HG03025 (cell line): ENCODE measurements at regions not wholly inside any gene's neighbourhood (a gene's known extent, or its start where the extent isn't known, plus 50 kb on each side); places are given as distances from the start of the nearest gene placed in this dataset.
"Not testable (repeated sequence)": the region's sequence is repeated elsewhere in the genome, so short reads cannot be mapped to it uniquely, and the experiment has no call there.

Experiments
- ATAC-seq: cut with Tn5 transposase; IDR thresholded peaks from one replicate; pipeline ENCODE4 v1.9.1; 2021; ENCODE audit warnings: mild to moderate bottlenecking, moderate library complexity; ENCODE audit not compliant: unreplicated experiment, low FRiP score

- ATAC-seq = no peak
These were observed 120.0 kb upstream of the ZC3H11B start for GRCh38 chr1:219732814-219733491.

DNA sequence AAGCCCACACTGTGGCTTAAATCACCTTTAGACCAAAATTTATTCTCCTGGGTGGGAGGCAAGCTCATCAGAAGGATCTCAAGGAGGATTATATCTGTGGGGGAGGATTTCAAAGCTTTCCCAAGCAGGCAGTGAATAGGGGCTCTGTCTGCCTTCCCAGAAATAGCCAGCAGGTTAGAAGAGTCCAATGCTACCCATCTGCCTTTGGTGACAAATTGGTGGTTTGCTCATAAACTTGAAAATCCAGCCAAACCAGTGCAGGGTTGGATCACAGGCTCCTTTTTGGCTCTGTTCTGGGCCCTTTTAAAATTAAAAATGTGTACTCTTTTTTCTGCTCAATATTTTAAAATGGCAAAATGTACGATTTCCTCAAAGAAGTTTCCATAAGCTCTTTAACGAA, 118.9 kb upstream of the ZC3H11B start:
- ATAC-seq = no peak

DNA sequence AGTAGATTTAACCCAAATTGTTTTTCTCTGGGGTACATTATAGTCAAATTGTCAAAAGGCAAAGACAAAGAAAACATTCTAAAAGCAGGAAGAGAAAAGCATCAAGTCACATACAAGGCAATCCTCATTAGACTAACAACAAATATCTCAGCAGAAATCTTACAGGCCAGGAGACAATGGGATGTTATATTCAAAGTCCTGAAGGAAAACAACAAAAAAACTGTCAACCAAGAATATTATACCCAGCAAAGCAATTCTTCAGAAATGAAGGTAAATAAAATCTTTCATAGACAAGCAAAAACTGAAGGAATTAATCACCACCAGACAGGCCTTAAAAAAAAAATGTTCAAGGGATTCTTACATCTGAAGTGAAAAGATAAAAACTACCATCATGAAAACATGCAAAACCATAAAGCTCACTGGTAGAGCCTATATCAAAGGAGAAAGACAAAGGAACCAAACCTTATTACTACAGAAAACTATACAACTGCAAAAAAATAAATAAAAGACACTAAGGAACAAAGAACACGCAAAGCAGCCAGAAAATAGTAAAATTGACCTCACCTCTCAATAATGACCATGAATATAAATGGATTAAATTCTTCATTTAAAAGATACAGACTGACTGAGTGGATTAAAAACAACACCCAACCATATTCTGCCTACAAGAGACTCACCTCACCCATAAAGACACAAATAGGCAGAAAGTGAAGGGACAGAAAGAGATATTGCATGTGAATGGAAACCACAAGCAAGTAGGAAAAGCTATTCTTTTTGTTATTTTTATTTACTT, 113.8 kb upstream of the ZC3H11B start:
- no peak for ATAC-seq

- no peak for ATAC-seq
These were observed 111.5 kb upstream of the ZC3H11B start for GRCh38 chr1:219724440-219724839.

- no peak for ATAC-seq
These were observed 104.6 kb upstream of the ZC3H11B start for GRCh38 chr1:219717536-219717935.

- no peak for ATAC-seq
These were observed 103.8 kb upstream of the ZC3H11B start for GRCh38 chr1:219716611-219717114.

DNA sequence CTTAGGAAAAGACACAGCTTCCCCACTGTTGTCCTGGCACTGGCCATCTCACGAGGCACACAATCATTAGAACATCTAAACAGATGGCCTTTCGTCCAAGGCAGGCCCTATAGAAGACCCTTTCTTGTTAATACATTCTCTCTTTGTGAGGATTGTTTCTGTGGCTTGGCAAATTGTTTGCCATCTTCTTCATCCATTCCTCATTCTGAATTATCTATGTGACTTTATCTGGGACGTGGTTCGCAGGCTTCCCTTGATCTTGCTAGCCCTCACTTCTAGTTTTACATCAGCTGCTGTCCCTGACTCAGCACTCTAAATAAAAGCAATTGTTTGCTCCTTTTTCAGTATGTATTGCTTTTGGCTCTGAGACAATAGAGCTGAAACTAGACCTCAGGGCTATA, 101.1 kb upstream of the ZC3H11B start:
- ATAC-seq = no peak

DNA sequence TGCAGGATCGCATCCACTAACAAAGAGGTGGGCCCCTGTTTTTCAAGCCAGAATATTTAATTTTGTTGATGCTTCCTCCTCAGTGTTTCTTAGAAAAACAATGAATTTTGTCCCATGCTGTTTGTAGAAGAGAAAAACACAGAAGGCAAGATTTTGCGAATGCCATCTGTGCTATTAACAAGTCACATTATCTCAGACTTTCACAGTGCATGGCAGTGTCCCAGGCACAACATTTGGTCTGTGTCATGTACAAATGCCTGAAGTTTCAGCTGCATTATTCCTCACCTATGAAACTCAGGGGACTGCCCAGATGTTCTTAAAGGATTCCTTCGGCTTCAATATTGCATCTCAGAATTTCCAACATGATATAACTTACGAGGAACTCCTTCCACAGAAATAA, 99.6 kb upstream of the ZC3H11B start:
- no peak for ATAC-seq

DNA sequence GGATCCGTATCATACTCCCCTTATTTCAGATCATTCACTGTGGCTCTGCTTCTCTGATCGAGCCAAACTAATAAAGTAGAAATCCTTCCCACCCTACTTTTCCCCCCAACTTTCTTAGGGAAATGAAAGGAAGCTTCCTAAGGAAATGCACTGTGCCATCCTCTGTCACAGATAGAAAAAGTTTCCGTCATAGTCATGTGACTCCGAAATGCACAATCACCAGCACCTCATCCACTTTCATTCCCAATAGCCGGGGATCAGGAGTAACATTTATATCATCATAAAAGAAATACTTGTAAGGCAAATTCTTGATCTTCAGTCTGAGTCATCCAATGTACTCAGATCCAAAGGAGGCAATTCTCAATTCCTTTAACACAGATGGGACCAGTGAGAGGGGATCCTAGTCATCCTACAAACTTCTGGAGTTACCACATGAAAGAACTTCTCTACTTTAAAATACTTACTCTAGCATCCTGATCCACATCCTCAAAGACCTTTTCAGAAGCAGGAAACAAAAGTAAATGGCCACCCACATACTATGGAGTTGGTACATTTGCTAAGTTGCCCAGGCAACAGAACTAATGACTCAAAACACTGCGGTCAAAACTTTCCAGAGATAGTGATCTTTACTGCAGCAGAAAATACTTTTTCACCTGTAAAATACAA, 97.8 kb upstream of the ZC3H11B start:
- peak; percentile 83 for ATAC-seq

DNA sequence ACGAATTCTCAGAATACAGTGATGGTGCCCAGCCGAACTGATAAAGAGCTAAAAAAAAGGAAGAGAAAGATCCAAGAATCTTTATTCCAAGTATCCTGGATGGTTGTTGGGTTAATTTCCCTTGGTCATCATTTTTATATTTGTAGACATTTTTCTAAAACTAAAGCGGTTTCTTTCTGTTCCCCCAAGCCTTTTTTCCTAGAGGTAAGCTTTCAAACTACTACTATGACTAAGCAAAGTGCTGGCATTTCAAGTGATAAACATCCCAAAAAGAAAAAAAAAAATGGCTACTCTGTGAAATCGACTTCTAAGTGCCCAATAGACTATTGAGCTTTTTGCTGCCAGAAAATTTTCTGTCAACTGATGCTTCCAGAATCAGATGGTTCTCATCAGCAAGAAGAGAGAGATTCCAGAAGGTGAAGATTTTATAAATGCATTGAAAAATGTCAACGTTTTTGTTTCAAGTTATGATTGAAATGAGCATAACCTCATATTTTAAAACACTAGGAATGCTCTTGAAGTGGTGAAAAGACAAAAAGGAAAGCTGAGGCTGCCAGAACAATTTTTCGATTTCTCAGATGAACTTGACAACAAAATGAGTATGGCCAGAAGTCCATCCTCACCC, 96.1 kb upstream of the ZC3H11B start:
- ATAC-seq = no peak

GRCh38 chr1:219707885-219708284, 95.0 kb upstream of the ZC3H11B start:
- ATAC-seq = not testable (repeated sequence)

- not testable (repeated sequence) for ATAC-seq
These were observed 91.4 kb upstream of the ZC3H11B start for GRCh38 chr1:219704331-219704730.

DNA sequence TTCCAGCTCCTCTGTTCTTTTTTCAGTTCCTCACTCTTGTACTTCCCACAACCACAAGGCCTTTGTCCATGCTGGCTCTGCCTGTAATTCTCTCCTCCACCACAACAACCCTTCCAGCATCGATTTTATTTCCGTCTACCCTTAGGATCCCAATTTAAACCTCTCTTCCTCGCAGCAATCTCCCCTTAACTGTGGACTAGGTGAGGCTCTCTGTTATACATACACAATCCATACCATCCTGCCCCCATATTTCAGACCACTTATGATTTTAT, 90.4 kb upstream of the ZC3H11B start:
- no peak for ATAC-seq

DNA sequence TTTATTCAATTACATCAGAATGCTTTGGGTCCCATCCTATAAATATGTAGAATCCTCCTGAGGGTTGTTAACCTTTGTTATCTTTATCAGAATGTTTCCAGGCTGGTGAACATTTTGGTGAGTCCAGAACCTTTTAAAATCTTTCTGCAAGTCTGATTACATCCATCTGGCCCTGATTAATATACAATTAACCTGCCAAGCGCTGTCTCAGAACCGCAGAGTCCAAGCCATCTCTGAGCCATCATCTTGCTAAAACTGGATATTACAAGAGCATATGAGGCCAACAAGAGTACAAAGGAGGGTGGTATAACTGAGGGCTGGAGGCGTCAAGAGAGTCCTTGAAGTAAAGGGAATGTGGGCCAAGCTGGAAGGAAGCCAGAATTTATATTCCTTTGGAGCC, 88.6 kb upstream of the ZC3H11B start:
- no peak for ATAC-seq

DNA sequence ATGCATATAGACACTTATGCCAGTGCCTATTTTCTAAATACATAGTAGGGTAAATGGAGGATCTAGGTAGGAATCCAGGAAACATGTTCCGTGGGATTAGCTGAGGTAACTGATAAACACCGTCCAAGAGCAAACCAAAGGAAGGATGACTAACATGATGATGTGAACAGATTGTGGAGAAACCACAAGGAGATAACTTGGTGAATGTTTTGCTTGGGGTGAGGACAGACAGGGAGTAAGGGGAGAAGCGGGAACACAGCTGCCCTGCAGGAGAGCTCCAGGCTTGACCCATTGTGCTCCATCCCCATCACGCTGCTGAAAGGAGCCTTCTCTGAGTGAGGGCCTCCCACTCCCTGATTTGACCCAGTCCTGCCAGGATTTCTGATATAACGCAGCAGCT, 87.0 kb upstream of the ZC3H11B start:
- no peak for ATAC-seq

- no peak for ATAC-seq
These were observed 84.8 kb upstream of the ZC3H11B start for GRCh38 chr1:219697682-219698081.

DNA sequence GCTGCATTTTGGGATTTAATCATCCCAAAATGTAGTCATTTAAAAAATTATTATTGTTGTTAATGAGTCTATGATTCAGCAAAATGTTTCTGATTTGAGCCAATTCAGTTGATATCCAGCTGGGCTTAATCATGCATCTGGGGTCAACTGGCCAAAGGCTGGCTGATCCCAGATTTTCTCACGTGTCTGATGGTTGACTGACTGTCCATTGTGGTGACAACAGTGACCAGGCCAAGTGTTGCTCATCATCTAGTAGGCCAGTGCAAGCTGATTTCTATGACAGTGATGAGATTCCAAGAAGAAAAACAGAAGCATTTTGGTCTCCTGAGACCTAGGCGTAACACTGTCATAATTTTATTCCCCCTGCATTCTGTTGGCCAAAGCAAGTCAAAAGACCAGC, 80.1 kb upstream of the ZC3H11B start:
- ATAC-seq = no peak

- ATAC-seq = no peak
These were observed 76.9 kb upstream of the ZC3H11B start for GRCh38 chr1:219689774-219690173.

GRCh38 chr1:219687779-219688178, 74.9 kb upstream of the ZC3H11B start:
- no peak for ATAC-seq

DNA sequence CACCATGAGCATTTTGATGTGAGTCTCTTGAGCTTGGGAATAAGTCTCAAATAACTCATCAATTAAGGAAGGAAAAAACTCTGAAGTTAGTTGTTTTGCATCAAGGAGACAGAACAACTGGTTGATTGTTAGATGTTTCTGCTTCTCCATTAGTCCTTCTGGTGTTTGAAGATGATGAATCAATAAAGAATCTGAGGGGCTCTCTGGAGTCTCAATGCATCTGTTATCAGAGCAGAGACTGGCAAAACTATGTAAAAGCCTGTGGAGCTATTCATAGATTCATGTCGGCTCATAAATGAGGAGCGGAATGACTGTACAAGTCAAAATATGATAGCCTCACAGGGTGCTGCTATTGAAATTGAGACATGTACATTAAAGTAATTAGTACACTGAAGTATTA, 73.3 kb upstream of the ZC3H11B start:
- peak; percentile 61 for ATAC-seq

GRCh38 chr1:219682788-219683187, 69.9 kb upstream of the ZC3H11B start:
- ATAC-seq = no peak
